ENCODE measurements at regions not wholly inside any gene's neighbourhood (a gene's known extent, or its start where the extent isn't known, plus 50 kb on each side); places are given as distances from the start of the nearest gene placed in this dataset.
"Not testable (repeated sequence)": the region's sequence is repeated elsewhere in the genome, so short reads cannot be mapped to it uniquely, and the experiment has no call there.

GRCh38 chr19:29884466-29884865 is 57.6 kb upstream of the URI1 start:
- WGBS: 81% methylated on average over 9 of the region's 9 CpGs
- Histone ChIP-seq H3K27me3 (peaks cover 9% of the 10 kb centered on the region), H3K36me3 (no peaks in the 10 kb centered on the region), H3K4me3 (no peak overlapping the region), H3K9me3 (no peaks in the 10 kb centered on the region), H3K4me1 (peaks cover 4% of the 10 kb centered on the region), H3K27ac (no peak overlapping the region)
- peak in 1 of 2 donors; percentile 41 for DNase-seq (ENCODE audit: low spot score in 2 of 2)
- no peak for TF ChIP-seq POLR2AphosphoS5 (IDR thresholded peaks at IDR 0.05)
- TF ChIP-seq EP300 (IDR thresholded peaks at IDR 0.05): no peak
- TF ChIP-seq, protein P1, sequence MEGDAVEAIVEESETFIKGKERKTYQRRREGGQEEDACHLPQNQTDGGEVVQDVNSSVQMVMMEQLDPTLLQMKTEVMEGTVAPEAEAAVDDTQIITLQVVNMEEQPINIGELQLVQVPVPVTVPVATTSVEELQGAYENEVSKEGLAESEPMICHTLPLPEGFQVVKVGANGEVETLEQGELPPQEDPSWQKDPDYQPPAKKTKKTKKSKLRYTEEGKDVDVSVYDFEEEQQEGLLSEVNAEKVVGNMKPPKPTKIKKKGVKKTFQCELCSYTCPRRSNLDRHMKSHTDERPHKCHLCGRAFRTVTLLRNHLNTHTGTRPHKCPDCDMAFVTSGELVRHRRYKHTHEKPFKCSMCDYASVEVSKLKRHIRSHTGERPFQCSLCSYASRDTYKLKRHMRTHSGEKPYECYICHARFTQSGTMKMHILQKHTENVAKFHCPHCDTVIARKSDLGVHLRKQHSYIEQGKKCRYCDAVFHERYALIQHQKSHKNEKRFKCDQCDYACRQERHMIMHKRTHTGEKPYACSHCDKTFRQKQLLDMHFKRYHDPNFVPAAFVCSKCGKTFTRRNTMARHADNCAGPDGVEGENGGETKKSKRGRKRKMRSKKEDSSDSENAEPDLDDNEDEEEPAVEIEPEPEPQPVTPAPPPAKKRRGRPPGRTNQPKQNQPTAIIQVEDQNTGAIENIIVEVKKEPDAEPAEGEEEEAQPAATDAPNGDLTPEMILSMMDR (IDR thresholded peaks at IDR 0.05): no peak
- no peak for TF ChIP-seq POLR2A (IDR thresholded peaks at IDR 0.05)

- not testable (repeated sequence) for H3K9me3 ChIP-seq, H3K27ac ChIP-seq, H3K4me3 ChIP-seq, H3K4me1 ChIP-seq, H3K27me3 ChIP-seq, H3K36me3 ChIP-seq
- DNase-seq (ENCODE audit: low spot score in 2 of 2): peak in 1 of 2 donors; percentile 43
- WGBS: 90% methylated on average over 5 of the region's 7 CpGs
These were observed 55.9 kb upstream of the URI1 start for GRCh38 chr19:29886106-29886505.

DNA sequence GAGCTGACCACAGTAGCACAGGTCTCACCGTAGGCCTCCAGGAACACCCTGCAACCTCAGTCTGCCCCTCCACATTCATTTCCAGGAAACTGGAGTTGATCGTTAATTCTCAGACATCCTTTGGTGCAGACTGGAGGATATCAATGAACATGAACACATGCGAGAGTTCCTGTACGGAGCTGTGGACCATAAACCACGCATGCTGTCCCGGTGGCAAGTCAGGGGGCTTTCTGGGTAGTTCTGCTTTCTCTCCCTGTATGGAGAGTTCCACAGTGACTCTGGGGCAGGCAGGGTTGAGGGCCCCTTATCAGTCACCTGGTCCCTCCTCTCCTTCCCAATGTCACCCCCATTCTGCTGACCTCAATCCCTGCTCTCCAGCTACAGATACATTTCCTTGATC is 55.5 kb upstream of the URI1 start:
- Histone ChIP-seq H3K9me3 (no peaks in the 10 kb centered on the region), H3K36me3 (no peaks in the 10 kb centered on the region), H3K4me3 (no peak overlapping the region), H3K27ac (no peak overlapping the region), H3K4me1 (peaks cover 4% of the 10 kb centered on the region), H3K27me3 (peaks cover 1% of the 10 kb centered on the region)
- TF ChIP-seq, protein P1 (IDR thresholded peaks at IDR 0.05): no peak
- TF ChIP-seq POLR2A (IDR thresholded peaks at IDR 0.05) (no peak), EP300 (IDR thresholded peaks at IDR 0.05) (no peak), POLR2AphosphoS5 (IDR thresholded peaks at IDR 0.05) (no peak)
- 75% methylated on average over 6 of the region's 6 CpGs for WGBS
- DNase-seq (ENCODE audit: low spot score in 2 of 2): peak in 1 of 2 donors; percentile 37

- Histone ChIP-seq H3K9me3 (no peaks in the 10 kb centered on the region), H3K27me3 (no peaks in the 10 kb centered on the region), H3K36me3 (no peaks in the 10 kb centered on the region), H3K4me1 (peaks cover 4% of the 10 kb centered on the region), H3K27ac (no peak overlapping the region), H3K4me3 (no peak overlapping the region)
- DNase-seq (ENCODE audit: low spot score in 2 of 2): no peak
- 0% methylated on average over 1 of the region's 2 CpGs for WGBS
- TF ChIP-seq, protein P1 (IDR thresholded peaks at IDR 0.05): no peak
- TF ChIP-seq POLR2A (IDR thresholded peaks at IDR 0.05) (no peak), POLR2AphosphoS5 (IDR thresholded peaks at IDR 0.05) (no peak), EP300 (IDR thresholded peaks at IDR 0.05) (no peak)
These were observed 54.6 kb upstream of the URI1 start for GRCh38 chr19:29887442-29887855.

GRCh38 chr19:29888047-29888446 is 54.0 kb upstream of the URI1 start:
- H3K36me3 ChIP-seq; H3K4me3 ChIP-seq; H3K27me3 ChIP-seq; H3K9me3 ChIP-seq; H3K4me1 ChIP-seq; H3K27ac ChIP-seq; DNase-seq (ENCODE audit: low spot score in 2 of 2): not testable (repeated sequence)
- 91% methylated on average over 3 of the region's 3 CpGs for WGBS

DNA sequence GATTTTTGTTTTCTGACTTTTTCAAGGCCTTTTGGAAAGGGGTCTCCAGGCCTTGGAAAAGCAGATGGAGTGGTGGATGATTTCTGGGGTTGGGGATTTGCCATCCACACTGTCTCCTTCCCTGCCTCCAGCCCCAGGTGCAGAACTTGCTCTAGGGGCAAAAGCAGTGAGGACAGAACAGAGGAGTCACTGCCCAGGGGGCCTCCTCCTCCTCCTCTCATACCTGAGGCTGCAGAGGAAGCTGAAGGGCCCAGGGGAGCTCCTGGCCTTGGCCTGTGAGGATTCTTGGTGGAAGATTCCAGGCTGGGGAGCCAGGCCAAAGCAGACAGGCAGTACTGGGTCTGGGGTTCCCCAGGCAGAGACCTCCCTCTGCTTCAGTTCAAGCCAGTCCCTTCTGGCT is 52.3 kb upstream of the URI1 start:
- Histone ChIP-seq H3K27me3 (no peaks in the 10 kb centered on the region), H3K27ac (no peak overlapping the region), H3K4me1 (peaks cover 4% of the 10 kb centered on the region), H3K36me3 (no peaks in the 10 kb centered on the region), H3K4me3 (no peak overlapping the region), H3K9me3 (no peaks in the 10 kb centered on the region)
- no peak for DNase-seq (ENCODE audit: low spot score in 2 of 2)
- TF ChIP-seq, protein P1 (IDR thresholded peaks at IDR 0.05): no peak
